MM.1S (cell line): ENCODE measurements at regions not wholly inside any gene's neighbourhood (a gene's known extent, or its start where the extent isn't known, plus 50 kb on each side); places are given as distances from the start of the nearest gene placed in this dataset.

Source experiments
- CTCF ChIP-seq: fragments of 300-600 bp; sonication (generic); IDR thresholded peaks from 2 replicates; pipeline ENCODE4 v1.5.1; 2016; ENCODE audit warnings: antibody characterized with exemption, low read length, mixed read lengths
- EZH2 ChIP-seq: fragments of 300-600 bp; sonication (generic); optimal IDR thresholded peaks from 2 replicates; pipeline ENCODE3; 2017; ENCODE audit warnings: low read depth, mild to moderate bottlenecking, antibody characterized with exemption, low read length, mixed read lengths
- EZH2phosphoT487 ChIP-seq: fragments of 300-600 bp; sonication (generic); IDR thresholded peaks from 2 replicates; pipeline ENCODE4 v1.6.1; 2018; ENCODE audit warnings: antibody characterized with exemption, low read length

DNA sequence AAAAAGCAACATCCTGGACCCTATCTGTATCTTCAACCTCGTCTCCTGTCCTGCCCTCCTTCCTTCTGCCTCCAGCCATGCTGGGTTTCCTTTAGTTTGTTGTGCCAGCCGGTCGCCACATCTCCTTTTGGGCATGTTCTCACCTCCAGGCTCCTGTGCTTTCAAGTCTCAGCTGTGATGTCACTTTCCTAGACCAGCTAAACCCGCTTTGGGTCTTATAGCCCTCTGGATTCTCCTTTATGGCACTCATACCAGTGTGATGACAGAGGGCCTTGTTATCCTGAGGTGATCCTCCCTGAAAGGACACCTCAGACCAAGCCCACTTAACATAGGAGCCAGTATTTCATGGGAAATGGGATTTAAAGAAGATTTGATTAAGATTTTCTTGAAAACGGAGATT lies 108.6 kb downstream of the EMX2 start:
- TF ChIP-seq EZH2 (no peak), CTCF (no peak), EZH2phosphoT487 (no peak)
